Stomach (tissue), 8 donors: ENCODE measurements at regions not wholly inside any gene's neighbourhood (a gene's known extent, or its start where the extent isn't known, plus 50 kb on each side); places are given as distances from the start of the nearest gene placed in this dataset.
A peak's percentile ranks its signal among the peaks of the same experiment; 100 is the strongest.

Experiments used
- DNase-seq, 2 donors: peaks; one replicate each; pipeline versions ENCODE4 v3.0.0 to v3.0.0-alpha.2; 2013 to 2019
- H3K27ac ChIP-seq, 5 donors: fragments of 200-600 bp in 4 of 5; sonication (generic) in 4 of 5; one replicate each; pipeline ENCODE4 v1.5.1; 2013 to 2019; ENCODE audit warnings: mild to moderate bottlenecking in 1 of 5, moderate library complexity in 1 of 5
- H3K27me3 ChIP-seq, 3 donors: fragments of 200-600 bp; sonication (generic); one replicate each; pipeline ENCODE4 v1.5.1; 2017 to 2019; ENCODE audit warnings: mixed run types in 1 of 3
- H3K36me3 ChIP-seq, 4 donors: fragments of 200-600 bp; sonication (generic); 1 replicate in 3 of 4; 2 replicates in 1 of 4; pipeline ENCODE4 v1.5.1; 2016 to 2019
- H3K4me1 ChIP-seq, 4 donors: fragments of 200-600 bp; sonication (generic); one replicate each; pipeline ENCODE4 v1.5.1; 2016 to 2019
- H3K4me3 ChIP-seq, 4 donors: fragments of 200-600 bp; sonication (generic) in 3 of 4; one replicate each; pipeline ENCODE4 v1.5.1; 2016 to 2019; ENCODE audit warnings: mild to moderate bottlenecking in 1 of 4
- H3K9me3 ChIP-seq, 4 donors: fragments of 200-600 bp; sonication (generic); one replicate each; pipeline ENCODE4 v1.5.1; 2016 to 2019
- CTCF ChIP-seq, 7 experiments: fragments of 450-650 bp in 4 of 7; fragments of 200-600 bp in 3 of 7; sonication (generic) in 3 of 7; IDR thresholded peaks; one replicate each; pipeline ENCODE4 v1.5.1; 2016 to 2019; ENCODE audit warnings: antibody characterized with exemption in 7 of 7, control low read depth in 2 of 7, mild to moderate bottlenecking in 1 of 7
- EP300 ChIP-seq: sonication (generic); formaldehyde crosslinking; IDR thresholded peaks from one replicate; pipeline ENCODE4 v1.6.1; 2017; ENCODE audit warnings: antibody characterized with exemption
- POLR2A ChIP-seq, 4 donors: fragments of 450-650 bp; IDR thresholded peaks; one replicate each; pipeline ENCODE4 v1.6.1; 2016; ENCODE audit warnings: antibody characterized with exemption in 4 of 4, control low read depth in 2 of 4, mild to moderate bottlenecking in 1 of 4, moderate library complexity in 1 of 4
- POLR2AphosphoS5 ChIP-seq, 3 donors: sonication (generic); formaldehyde crosslinking; IDR thresholded peaks; one replicate each; pipeline ENCODE4 v1.6.1; 2016; ENCODE audit warnings: antibody characterized with exemption in 3 of 3
- WGBS, 5 donors: extraction: QIAGEN DNeasy Blood & Tissue Kit in 3 of 5; methylation state at CpG; one replicate each; pipeline versions ENCODE4 v1.1.5 to v1.1.7; 2013 to 2018; 5-methylcytosine and 5-hydroxymethylcytosine counted together
- intact Hi-C: fragments of 100-400 bp; cut with DNase I; formaldehyde crosslinking; loops from one replicate; pipeline ENCODE4 v1.15.1; 2023; ENCODE audit warnings: low total_unique reads
- donor health status: healthy with polysubstance abuse.
- donor health status: Bipolar disorder and iron deficiency.
- donor health status: healthy.

DNA sequence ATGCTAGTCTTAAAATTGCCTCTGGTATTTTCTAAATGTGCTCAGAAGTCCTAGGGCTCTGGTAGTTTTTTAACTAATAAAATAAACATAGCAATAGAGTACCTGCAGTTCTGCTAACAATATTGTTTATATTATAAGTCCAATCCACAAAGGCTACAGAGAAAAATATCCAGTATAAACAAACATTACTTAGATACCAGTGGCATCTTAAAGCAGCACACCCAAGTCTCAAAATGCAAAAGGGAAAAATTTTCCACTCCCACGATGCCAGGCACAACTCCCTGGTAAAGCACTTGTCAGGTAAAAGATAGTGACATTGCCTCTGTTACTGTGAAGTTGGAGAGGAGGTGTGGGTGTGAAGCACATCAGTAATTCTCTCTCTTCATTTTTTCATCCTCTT is 123.3 kb downstream of the OGFRL1 start:
- H3K4me3 ChIP-seq: no peak overlapping the region
- no peaks in the 10 kb centered on the region for H3K27me3 ChIP-seq
- peaks cover 13 to 25% (median 20%) of the 10 kb centered on the region in 4 donors for H3K36me3 ChIP-seq
- no peak for DNase-seq
- TF ChIP-seq POLR2AphosphoS5 (IDR thresholded peaks at IDR 0.05) (no peak), CTCF (IDR thresholded peaks at IDR 0.05) (no peak), POLR2A (IDR thresholded peaks at IDR 0.05) (no peak), EP300 (no peak)
- H3K9me3 ChIP-seq: no peaks in the 10 kb centered on the region
- H3K27ac ChIP-seq: peak overlapping the region in 4 of 5 donors; percentile 45 to 76 (median 74)
- intact Hi-C loops: no loop called here
- WGBS, 5 donors: 18 to 38% (median 24%) methylated on average over 1 of the region's 1 CpG
- peaks cover 33 to 80% (median 57%) of the 10 kb centered on the region in 4 donors for H3K4me1 ChIP-seq

GRCh38 chr6:71412559-71413140 is 124.0 kb downstream of the OGFRL1 start:
- Histone ChIP-seq H3K27ac (peak overlapping the region; percentile 45 to 76 (median 74)), H3K27me3 (no peaks in the 10 kb centered on the region), H3K4me3 (no peak overlapping the region), H3K4me1 (peaks cover 36 to 86% (median 60%) of the 10 kb centered on the region in 4 donors), H3K9me3 (no peaks in the 10 kb centered on the region), H3K36me3 (peaks cover 13 to 29% (median 21%) of the 10 kb centered on the region in 4 donors)
- intact Hi-C loops: no loop called here
- TF ChIP-seq POLR2A (IDR thresholded peaks at IDR 0.05) (no peak), CTCF (IDR thresholded peaks at IDR 0.05) (no peak), POLR2AphosphoS5 (IDR thresholded peaks at IDR 0.05) (no peak), EP300 (no peak)
- 12 to 51% (median 28%) methylated on average over 4 of the region's 4 CpGs for WGBS, 5 donors
- no peak for DNase-seq

GRCh38 chr6:71414486-71414885 is 125.9 kb downstream of the OGFRL1 start:
- DNase-seq: no peak
- peak overlapping the region in 2 of 5 donors; percentile 5 to 74 for H3K27ac ChIP-seq
- no peak for TF ChIP-seq EP300
- no peak for TF ChIP-seq POLR2AphosphoS5 (IDR thresholded peaks at IDR 0.05)
- TF ChIP-seq CTCF (IDR thresholded peaks at IDR 0.05): no peak
- no peak for TF ChIP-seq POLR2A (IDR thresholded peaks at IDR 0.05)
- H3K36me3 ChIP-seq: peaks cover 13 to 29% (median 21%) of the 10 kb centered on the region in 4 donors
- intact Hi-C loops: no loop called here
- 27 to 42% (median 35%) methylated on average over 3 of the region's 3 CpGs for WGBS, 5 donors
- H3K9me3 ChIP-seq: no peaks in the 10 kb centered on the region
- no peak overlapping the region for H3K4me3 ChIP-seq
- no peaks in the 10 kb centered on the region for H3K27me3 ChIP-seq
- H3K4me1 ChIP-seq: peaks cover 41 to 93% (median 64%) of the 10 kb centered on the region in 4 donors

GRCh38 chr6:71419217-71420094 is 130.8 kb downstream of the OGFRL1 start:
- Histone ChIP-seq H3K9me3 (no peaks in the 10 kb centered on the region), H3K4me1 (peaks cover 6 to 50% (median 28%) of the 10 kb centered on the region in 4 donors), H3K36me3 (peaks cover 13 to 22% (median 19%) of the 10 kb centered on the region in 4 donors), H3K27me3 (peaks cover 0 to 12% (median 0%) of the 10 kb centered on the region in 3 donors), H3K4me3 (peak overlapping the region; percentile 78 to 99 (median 90)), H3K27ac (peak overlapping the region; percentile 96 to 99 (median 98))
- TF ChIP-seq EP300: no peak
- TF ChIP-seq POLR2AphosphoS5 (IDR thresholded peaks at IDR 0.05): no peak
- TF ChIP-seq POLR2A (IDR thresholded peaks at IDR 0.05): no peak
- TF ChIP-seq CTCF (IDR thresholded peaks at IDR 0.05): no peak
- intact Hi-C loops: no loop called here
- 9 to 16% (median 14%) methylated on average over 29 to 36 of the region's 36 CpGs for WGBS, 5 donors
- no peak for DNase-seq
